HG03066 (cell line): ENCODE measurements at regions not wholly inside any gene's neighbourhood (a gene's known extent, or its start where the extent isn't known, plus 50 kb on each side); places are given as distances from the start of the nearest gene placed in this dataset.
"Not testable (repeated sequence)": the region's sequence is repeated elsewhere in the genome, so short reads cannot be mapped to it uniquely, and the experiment has no call there.

Source experiments
- ATAC-seq: cut with Tn5 transposase; IDR thresholded peaks from one replicate; pipeline ENCODE4 v1.9.1; 2021; ENCODE audit warnings: low read depth; ENCODE audit not compliant: unreplicated experiment

DNA sequence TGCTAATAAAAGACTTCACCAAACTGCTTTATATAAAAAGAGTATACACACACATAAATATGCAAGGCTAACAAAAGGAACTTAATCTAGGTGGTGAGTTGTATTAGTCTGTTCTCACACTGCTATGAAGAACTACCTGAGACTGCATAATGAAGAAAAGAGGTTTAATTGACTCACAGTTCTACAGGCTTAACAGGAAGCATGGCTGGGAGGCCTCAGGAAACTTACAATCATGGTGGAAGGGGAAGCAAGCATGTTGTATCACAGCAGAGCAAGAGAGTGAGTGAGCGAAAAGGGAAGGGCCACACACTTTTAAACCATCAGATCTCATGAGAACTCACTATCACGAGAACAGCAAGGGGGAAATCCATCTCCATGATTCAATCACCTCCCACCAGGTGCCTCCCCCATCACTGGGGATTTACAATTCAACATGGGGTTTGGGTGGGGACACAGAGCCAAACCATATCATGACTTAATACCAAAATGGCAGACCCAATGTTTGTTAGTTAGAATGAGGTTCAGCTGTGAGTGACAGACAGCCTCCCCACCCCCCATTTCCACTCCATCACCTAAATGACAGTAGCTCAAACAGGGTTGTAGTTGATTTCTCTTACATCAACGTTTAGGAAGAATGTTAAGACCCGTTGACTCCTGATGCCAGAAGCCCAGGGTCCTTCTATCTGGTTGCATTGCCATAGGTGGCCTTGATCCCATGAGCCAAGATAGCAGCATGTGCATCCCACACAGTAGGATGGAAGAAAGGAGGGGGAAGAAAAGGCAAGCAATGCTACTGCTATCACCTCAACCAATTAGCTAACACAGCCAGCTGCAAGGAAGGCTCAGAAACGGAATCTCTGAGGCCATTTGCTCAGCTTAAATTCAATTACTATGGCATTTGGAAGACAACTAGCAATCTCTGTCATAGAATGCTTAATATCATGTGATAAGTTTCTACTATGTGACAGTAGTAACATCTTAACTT is 77.0 kb downstream of the CCDC71L start:
- ATAC-seq, result no peak

DNA sequence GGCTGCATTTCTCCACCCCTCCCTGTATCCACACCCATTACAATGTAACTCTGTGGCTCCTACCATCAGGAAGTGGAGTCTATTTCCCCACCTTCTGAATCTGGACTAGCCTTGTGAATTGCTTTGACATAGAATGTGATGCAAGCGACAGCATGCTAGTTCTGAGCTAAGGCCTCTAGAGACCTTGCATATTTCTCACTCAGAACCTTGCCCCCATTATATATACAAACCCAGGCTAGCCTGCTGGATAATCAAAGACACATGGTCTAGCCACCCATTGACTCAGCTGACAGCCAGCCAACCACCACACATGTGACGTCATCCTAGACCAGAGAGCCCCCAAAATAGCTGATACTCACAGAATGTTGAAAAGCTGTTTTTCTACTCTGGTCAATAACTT is 77.9 kb downstream of the CCDC71L start:
- no peak for ATAC-seq

DNA sequence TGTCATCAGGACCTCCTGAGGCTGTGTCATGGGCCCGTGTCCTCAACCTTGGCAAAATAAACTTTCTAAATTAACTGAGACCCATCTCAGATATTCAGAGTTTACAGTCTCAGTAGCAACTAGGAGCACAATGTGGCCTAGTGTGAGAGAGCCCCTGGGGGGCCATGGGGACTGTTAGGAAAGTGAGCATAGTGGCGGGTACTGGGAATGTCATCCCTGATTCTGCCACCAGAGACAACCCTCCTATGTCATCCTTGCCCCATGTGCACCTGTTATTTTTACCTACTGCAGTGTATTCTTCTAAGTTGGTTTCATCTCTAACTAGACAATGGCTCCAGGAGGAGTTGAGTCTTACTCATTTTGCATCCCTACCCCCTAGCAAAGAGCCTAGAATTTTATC is 78.6 kb downstream of the CCDC71L start:
- ATAC-seq, result no peak

DNA sequence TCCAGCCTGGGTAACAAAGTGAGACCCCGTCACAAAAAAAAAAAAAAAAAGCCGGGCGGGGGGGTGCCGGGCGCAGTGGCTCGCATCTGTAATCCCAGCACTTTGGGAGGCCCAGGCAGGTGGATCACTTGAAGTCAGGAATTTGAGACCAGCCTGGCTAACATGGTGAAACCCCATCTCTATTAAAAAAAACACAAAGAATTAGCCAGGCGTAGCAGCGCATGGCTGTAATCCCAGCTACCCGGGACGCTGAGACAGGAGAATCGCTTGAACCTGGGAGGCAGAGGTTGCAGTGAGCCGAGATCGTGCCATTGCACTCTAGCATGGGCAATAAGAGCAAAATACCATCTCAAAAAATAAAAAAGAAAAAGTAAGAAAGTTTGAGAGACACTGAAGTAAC is 81.9 kb downstream of the CCDC71L start:
- ATAC-seq, result not testable (repeated sequence)

DNA sequence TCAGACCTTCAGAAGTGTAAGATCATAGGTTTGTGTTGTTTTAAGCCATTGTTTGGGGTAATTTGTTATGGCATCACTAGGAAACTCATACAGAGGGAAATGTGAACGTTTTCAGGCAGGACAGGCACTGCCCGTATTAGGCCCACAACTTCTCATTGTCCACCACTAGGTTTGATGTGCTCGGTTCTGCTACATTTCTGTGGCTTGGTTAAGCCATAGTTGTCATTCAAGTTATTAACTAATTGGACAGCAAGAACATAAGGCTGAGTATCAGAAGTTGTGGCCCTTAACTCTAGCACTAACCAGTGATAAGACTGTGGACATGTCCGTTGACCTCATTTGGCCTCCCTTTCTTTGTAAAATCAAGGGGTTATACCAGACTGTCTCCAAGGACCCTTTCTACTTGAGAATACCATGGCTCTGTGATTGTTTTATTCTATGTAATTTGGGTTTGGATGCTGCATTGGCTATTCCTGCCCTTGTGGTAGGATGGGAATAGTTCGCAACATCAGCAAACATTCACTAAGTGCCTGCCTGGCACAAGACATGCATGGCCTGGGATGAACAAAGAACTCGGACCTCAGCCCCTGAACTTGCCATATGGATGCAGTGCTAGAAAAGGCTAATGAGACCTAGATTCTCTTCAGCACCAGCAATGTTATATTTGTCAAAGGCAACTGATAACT is 85.7 kb downstream of the CCDC71L start:
- no peak for ATAC-seq

- no peak for ATAC-seq
Observed at GRCh38 chr7:106573738-106574137, 87.2 kb downstream of the CCDC71L start.

GRCh38 chr7:106573125-106573663 is 87.8 kb downstream of the CCDC71L start:
- no peak for ATAC-seq

GRCh38 chr7:106572394-106573124 is 88.4 kb downstream of the CCDC71L start:
- ATAC-seq, result no peak

DNA sequence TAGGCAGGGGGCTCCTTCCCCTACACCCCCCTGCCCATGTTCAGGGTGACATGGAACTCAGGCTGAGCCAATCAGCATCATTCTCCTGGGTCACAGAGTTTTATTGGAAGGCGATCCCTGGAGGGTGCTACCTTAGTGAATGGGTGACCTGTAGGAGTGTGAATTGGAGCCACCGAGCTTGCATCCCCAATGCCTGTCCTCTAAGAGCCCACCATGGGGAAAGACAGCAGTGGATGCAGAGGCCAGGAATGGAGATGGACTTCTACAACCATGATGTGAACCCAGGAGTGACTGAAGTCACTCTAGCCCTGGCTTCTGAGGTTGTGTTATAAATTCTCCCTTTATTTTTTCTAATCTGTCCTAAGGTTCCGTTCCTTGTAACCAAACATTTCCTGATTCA is 89.4 kb downstream of the CCDC71L start:
- no peak for ATAC-seq

DNA sequence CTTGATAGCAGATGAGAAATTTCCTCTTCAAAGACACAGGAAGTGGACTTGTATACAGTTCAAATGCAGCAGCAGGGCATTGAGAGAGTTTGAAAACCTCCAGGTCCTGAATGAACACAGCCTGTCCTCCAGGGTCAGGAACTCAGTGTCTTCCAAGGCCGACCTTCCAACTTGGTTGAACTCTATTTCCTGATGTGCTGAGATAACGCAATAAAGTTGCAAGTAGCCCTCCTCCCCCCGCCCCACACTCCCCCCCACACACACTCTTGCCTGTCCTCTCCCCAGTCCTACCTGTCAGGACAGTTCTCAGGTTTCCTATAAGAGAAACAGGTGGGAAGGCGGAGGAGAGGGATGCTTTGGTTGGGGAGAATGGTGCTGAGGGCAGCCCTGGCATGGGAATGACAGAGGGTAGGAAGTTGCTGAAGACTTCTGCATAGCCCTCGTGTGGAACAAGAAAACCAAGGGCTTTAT is 90.0 kb downstream of the CCDC71L start:
- ATAC-seq, result no peak

DNA sequence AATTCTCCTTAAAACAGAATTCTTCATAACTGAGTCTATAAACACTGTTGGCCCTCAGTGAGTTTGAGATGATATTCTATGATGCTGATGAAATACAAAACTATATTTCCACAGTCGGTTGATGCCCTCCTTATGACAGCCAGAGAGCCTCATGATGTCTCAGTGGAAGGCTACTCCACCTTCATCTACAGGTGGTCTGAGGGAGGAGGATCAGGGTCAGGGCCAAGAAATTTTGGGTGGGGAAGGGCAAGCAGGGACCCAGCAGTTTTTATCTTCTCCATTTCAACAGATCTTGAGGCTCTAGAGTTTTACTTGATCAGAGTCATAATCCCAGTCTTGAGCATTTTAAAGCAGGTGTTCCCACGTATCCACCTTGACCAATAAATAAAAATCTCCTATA is 90.8 kb downstream of the CCDC71L start:
- ATAC-seq, result no peak

DNA sequence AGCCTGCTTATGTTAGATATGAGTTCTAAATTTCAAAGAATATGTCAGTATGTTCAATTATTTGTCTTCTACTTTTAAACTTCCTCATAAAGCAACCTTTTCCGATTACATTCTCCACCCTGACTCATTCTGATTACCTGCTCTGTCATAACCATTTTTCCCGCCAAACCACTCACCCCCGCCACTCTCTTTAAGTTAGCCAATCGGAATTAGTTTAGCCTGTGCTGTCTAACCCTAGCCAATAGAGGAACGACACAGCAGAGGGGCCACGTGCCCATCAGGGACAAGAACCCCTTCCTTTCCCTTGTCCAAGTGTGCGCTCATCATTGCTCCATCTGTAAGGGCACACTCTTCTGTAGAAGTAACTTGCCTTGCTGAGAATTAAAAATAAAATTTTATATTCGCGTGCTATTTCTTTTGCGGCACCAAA is 91.4 kb downstream of the CCDC71L start:
- no peak for ATAC-seq

GRCh38 chr7:106568680-106569499 is 92.1 kb downstream of the CCDC71L start:
- ATAC-seq, result no peak

- no peak for ATAC-seq
Observed at GRCh38 chr7:106568002-106568679, 92.8 kb downstream of the CCDC71L start.

DNA sequence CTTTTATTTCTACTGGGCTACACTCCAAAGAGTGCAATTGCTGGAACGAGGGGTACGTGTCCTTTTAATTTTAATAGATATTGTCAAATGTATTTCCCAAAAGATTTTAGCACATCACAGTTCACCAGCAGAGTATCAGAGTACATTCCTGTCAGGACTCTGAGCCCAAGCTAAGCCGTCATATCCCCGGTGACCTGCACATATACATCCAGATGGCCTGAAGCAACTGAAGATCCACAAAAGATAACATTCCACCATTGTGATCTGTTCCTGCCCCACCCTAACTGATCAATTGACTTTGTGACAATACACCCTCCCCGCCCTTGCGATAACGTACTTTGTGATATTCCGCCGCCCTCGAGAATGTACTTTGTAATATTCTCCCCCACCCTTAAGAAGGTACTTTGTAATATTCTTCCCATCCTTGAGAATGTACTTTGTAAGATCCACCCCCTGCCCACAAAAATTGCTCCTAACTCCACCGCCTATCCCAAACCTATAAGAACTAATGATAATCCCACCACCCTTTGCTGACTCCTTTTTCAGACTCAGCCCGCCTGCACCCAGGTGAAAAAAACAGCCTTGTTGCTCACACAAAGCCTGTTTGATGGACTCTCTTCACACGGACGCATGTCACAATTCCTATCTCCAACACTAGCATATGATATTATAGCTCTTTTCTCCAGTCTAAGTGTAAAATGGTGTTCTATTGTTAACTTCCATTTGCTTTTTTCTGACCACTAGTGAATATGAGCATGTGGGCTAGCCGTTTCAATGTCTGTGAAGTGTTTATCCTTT is 93.6 kb downstream of the CCDC71L start:
- not testable (repeated sequence) for ATAC-seq

DNA sequence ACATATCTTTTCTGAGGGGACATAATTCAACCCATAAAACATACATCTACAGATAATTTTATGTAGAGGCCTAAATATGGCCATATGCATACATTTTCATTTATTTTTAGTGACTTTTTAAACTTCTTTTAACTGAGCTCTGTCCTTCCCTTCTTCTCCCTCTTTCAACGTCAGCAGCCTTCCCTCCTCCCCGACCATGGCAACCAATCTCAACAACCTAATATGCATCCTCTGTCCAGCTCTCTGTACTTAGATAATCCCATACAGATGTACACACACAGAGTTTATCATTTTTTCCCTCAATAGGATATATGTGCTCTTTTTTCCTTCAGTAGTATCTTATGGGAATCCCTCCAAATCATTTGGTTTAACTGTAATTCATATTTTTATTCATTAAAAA is 94.3 kb downstream of the CCDC71L start:
- no peak for ATAC-seq

DNA sequence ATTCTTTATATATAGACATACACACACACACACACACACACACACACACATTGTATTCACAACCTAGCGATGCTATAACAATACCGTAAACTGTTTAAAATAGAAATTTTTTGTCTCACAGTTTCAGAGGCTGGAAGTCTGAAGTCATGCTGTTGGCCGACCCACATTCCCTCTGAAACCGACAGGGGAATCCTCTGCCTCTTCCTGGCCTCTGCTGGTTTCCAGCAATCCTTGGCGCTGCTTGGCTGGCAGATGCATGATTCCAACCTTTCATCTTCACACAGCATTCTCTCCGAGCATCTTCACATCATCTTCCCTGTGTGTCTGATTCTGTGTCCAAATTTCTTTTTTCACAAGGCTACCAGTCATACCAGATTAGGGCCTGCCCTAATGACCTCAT is 94.8 kb downstream of the CCDC71L start:
- ATAC-seq, result no peak

DNA sequence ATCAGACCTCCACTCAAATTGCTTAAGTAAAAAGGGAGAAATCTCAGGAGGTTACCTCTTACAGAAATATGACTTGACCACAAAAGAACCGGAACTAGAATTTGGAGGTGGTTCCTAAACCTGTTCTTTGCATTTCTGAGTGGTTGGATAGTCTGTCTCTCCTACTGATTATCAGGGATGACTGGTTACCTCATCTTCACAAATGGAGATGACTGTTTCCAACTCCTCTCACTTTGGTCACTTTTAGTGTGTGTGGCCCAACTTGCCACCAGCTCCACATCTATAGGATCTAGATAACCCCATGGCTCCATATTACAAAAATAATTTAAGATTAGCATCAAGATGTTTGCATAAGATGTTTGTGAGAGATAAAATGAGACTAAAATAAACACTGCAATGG is 95.5 kb downstream of the CCDC71L start:
- no peak for ATAC-seq
